AG09309 (cell line): ENCODE measurements at regions not wholly inside any gene's neighbourhood (a gene's known extent, or its start where the extent isn't known, plus 50 kb on each side); places are given as distances from the start of the nearest gene placed in this dataset.
"Not testable (repeated sequence)": the region's sequence is repeated elsewhere in the genome, so short reads cannot be mapped to it uniquely, and the experiment has no call there.

Experiments used
- DNase-seq: peaks from one replicate; pipeline ENCODE4 v3.0.0-alpha.2; 2010; ENCODE audit warnings: low read depth
- H3K4me3 ChIP-seq: 2 replicates; pipeline ENCODE4 v1.5.1; 2011; ENCODE audit warnings: mild to moderate bottlenecking, low read depth, low read length, moderate library complexity; ENCODE audit not compliant: control insufficient read depth
- CTCF ChIP-seq: IDR thresholded peaks from 2 replicates; pipeline ENCODE4 v1.5.1; 2011; ENCODE audit warnings: mild to moderate bottlenecking, low read depth, low read length, inconsistent platforms; ENCODE audit not compliant: insufficient read depth, control insufficient read depth; ENCODE audit errors: missing control alignments

GRCh38 chr14:94833633-94834032, 63.7 kb upstream of the GSC start:
- no peak overlapping the region for H3K4me3 ChIP-seq
- no peak for TF ChIP-seq CTCF
- no peak for DNase-seq

DNA sequence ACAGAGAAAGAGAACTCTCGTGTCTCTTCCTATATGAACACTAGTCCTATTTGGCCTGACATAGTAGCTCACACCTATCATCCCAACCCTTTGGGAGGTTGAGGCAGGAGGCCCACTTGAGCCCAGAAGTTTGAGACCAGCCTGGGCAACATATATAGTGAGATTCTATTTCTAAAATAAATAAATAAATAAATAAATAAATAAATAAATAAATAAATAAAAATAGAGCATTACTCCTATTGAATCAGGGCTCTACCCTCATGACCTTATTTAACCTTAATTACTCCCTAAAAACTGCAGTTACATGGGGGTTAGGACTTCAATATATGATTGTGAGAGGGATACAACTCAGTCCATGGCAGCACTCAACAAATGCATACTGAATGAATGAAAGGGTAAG, 61.2 kb upstream of the GSC start:
- no peak overlapping the region for H3K4me3 ChIP-seq
- TF ChIP-seq CTCF, result no peak
- no peak for DNase-seq

DNA sequence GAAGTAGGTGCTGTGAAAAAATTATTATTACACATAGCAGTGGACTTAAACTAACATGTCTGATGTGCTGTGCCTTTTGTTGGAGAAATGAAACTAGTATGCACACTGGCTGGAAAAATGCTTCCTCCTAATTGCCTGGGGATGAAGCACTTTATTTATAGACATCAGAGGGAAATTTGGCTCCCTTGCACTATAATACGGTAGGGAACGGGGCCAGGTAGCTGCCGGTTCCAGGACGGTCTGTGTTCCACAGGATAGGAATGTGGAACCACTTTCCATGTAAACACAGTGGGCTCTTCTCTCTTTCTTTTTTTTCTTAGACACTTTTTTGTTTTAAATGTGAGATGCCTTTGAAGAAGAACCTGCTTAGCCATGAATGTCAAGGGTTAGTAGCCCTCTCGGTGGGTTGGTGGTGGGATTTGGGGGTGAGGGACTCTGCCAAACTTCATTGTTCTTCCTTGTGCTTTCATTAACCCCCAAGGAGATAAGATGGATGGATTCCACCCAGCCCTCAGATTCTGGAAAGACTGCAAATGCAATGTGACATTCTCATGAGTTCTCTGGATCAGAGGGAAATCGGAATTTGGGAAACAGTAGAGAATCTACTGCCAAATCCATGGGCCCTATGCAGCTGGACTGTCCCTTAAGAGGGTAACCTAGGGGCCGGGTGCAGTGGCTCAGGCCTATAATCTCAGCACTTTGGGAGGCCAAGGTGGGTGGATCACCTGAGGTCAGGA, 58.0 kb upstream of the GSC start:
- DNase-seq, result no peak
- H3K4me3 ChIP-seq, result no peak overlapping the region
- no peak for TF ChIP-seq CTCF

DNA sequence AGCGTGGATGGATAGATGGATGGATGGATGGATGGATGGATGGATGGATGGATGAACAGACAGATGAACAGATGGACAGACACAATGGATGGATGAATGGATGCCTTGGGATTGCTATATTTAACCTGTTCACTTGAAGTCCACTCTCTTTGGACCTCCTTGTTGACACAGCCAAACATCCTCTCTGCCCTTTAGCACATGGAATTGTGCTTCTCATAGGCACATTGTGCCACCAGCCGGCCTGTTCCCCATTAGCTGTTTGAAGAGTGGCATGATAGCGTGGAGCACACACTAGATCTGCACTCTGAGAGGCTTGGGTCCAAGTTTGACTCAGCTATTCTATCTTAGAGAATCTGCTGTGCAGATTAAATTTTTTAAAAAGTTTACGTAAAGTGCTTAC, 56.9 kb upstream of the GSC start:
- TF ChIP-seq CTCF, result no peak
- no peak overlapping the region for H3K4me3 ChIP-seq
- no peak for DNase-seq

DNA sequence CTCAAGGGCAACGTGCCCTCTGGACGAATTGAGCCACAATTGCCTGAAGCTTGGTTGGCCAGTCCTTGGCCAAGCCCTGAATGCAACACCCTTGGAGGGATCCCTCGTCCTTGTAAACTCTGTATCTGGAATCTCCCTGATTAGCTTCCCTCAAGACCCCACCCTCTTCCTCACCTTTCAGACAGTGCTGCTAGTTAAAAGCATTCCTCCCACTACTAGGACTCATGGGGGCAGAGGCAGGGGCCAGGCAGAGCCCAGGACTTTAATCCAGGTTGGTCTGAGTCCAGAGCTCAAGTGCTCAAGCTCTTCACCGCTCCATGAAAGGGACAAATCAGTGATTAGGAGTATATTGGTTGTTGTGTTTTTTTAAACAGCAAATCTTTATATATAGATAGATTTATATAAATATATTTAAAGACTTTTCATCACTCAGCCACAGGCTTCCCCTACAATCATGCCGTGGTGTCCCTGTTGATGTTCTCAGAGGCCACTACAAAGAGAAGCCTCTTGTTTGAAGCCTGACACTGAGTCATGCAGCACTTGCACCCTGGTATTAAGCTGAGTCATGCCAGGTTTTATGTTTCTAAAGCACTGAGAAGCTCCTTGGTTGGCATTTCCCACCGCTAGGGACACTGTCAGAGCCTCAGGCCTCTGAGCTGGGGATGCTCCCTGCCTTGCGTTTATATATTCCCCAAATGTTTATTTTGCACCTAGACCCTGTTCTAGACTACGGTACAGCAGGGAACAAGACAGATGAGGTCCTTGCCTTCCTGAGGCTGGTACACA, 53.8 kb upstream of the GSC start:
- DNase-seq, result no peak
- no peak overlapping the region for H3K4me3 ChIP-seq
- no peak for TF ChIP-seq CTCF

DNA sequence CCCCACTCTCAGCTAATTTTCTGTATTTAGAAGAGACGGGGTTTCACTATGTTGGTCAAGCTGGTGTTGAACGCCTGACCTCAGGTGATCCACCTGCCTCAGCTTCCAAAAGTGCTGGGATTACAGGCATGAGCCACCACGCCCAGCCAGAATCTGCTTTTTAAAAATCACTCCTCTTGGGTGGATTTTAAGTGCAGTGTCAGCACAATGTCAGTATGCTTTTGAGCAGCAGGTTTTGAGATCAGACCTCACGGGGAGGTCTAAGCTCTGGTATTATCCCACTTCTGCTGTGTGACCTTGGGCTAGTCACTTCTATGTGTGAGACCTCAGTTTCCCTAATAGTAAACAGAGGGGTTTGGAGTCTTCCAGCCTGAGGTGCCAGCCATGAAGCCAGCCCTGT, 51.8 kb upstream of the GSC start:
- TF ChIP-seq CTCF, result no peak
- DNase-seq, result no peak
- no peak overlapping the region for H3K4me3 ChIP-seq

DNA sequence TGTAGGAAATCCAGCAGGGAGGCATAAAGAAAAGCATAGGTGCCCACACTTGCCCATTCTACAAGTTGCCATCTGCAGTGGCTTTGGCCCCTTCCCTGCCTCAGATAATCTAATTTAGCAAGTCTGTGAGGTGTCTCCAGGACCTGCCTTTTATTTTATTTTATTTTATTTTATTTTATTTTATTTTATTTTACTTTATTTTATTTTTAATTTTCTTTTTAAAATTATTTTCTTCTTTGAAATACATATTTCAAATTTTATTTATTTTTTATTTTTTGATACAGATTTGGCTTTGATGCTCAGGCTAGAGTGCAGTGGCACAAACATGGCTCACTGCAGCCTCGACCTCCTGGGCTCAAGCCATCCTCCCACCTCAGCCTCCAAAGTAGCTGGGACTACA, 51.0 kb upstream of the GSC start:
- not testable (repeated sequence) for DNase-seq, H3K4me3 ChIP-seq
